Esophagus (tissue), 2 donors: ENCODE measurements at regions not wholly inside any gene's neighbourhood (a gene's known extent, or its start where the extent isn't known, plus 50 kb on each side); places are given as distances from the start of the nearest gene placed in this dataset.

ENCODE experiments used
- H3K27ac ChIP-seq, 2 donors: one replicate each; pipeline ENCODE4 v1.5.1; 2013; ENCODE audit warnings: low read depth in 2 of 2, mild to moderate bottlenecking in 2 of 2, inconsistent platforms in 1 of 2, low read length in 1 of 2, moderate library complexity in 1 of 2
- H3K27me3 ChIP-seq, 2 donors: one replicate each; pipeline ENCODE4 v1.6.1; 2013; ENCODE audit warnings: low read length in 2 of 2, control low read depth in 1 of 2, mild to moderate bottlenecking in 1 of 2; ENCODE audit not compliant: insufficient read depth in 2 of 2, control insufficient read depth in 1 of 2
- H3K36me3 ChIP-seq, 2 donors: one replicate each; pipeline ENCODE4 v1.6.1; 2013; ENCODE audit warnings: low read length in 1 of 2; ENCODE audit not compliant: control insufficient read depth in 2 of 2, insufficient read depth in 2 of 2
- H3K4me1 ChIP-seq, 2 donors: one replicate each; pipeline ENCODE4 v1.6.1; 2013; ENCODE audit warnings: low read length in 1 of 2; ENCODE audit not compliant: control insufficient read depth in 2 of 2, insufficient read depth in 2 of 2
- H3K4me3 ChIP-seq, 2 donors: one replicate each; pipeline ENCODE4 v1.5.1; 2013; ENCODE audit warnings: low read length in 2 of 2, mild to moderate bottlenecking in 2 of 2, low read depth in 1 of 2, moderate library complexity in 1 of 2
- H3K9me3 ChIP-seq, 2 donors: one replicate each; pipeline ENCODE4 v1.6.1; 2013; ENCODE audit warnings: mild to moderate bottlenecking in 2 of 2, low read depth in 1 of 2, low read length in 1 of 2, moderate library complexity in 1 of 2; ENCODE audit not compliant: control insufficient read depth in 2 of 2, insufficient read depth in 1 of 2
- WGBS, 2 donors: extraction: QIAGEN DNeasy Blood & Tissue Kit; methylation state at CpG; one replicate each; pipeline ENCODE4 v1.1.7; 2013; 5-methylcytosine and 5-hydroxymethylcytosine counted together
- donor health status: healthy with polysubstance abuse.
- donor health status: Bipolar disorder and iron deficiency.

DNA sequence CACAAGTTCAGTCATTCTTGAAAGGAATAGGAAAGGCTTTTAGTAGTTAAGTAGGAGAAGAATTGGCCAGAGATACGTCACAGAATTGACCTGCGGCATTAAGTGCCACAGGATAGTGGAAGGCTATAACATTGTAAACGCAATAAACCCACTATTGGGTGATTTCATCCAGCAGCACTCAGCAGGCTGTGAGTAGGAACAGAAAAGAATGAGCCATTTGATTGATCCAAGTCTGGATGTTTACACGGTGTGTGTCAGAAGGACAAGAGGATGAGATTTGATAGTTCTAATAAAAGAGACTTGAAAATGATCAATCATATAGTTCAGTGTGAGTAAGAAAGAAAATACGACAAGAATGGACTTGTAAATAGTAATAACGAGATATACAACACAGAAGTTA, 110.0 kb upstream of the MTAP start:
- no peak overlapping the region for H3K27ac ChIP-seq
- no peaks in the 10 kb centered on the region for H3K36me3 ChIP-seq
- no peaks in the 10 kb centered on the region for H3K27me3 ChIP-seq
- H3K9me3 ChIP-seq, result no peaks in the 10 kb centered on the region
- H3K4me1 ChIP-seq, result no peaks in the 10 kb centered on the region
- H3K4me3 ChIP-seq, result no peak overlapping the region
- 66 to 74% methylated on average over 6 of the region's 6 CpGs for WGBS, 2 donors

DNA sequence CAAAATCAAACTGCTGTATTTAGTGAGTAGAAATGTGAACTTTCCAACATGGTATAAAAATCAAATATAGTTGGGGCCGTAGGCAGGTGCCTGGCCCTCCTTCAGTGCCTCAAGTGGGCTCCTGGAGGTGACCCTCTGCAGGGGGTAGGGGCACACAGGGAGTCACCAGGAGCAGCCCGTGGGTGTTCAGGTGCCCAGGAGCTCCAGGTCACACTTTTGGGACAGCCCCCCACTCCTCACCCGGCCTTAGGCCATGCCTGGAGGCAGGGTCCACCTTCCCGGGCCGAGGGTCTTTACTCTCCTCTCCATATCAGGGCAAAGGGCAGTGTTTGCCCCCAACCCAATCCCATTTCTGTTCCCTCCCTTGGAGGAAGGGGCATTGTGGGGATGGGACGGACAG, 108.0 kb upstream of the MTAP start:
- no peaks in the 10 kb centered on the region for H3K9me3 ChIP-seq
- no peak overlapping the region for H3K4me3 ChIP-seq
- no peaks in the 10 kb centered on the region for H3K36me3 ChIP-seq
- H3K4me1 ChIP-seq, result no peaks in the 10 kb centered on the region
- H3K27ac ChIP-seq, result no peak overlapping the region
- no peaks in the 10 kb centered on the region for H3K27me3 ChIP-seq
- 80 to 83% methylated on average over 6 of the region's 6 CpGs for WGBS, 2 donors

DNA sequence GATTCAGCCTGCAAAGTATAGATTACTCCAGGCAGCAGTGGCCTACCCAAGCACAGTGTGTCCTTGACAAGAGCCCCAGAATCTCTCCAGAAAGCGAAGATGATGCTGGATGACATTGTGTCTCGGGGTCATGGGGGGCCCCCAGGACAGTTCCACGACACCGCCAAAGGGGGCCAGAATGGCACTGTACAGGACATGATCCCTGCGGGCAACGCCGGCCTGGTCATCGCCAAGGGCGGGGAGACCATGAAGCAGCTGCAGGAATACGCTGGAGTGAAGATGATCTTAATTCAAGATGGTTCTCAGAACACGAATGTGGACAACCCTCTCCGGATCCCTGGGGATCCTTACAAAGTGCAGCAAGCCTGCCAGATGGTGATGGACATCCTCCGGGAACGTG, 107.0 kb upstream of the MTAP start:
- Histone ChIP-seq H3K27ac (no peak overlapping the region), H3K9me3 (no peaks in the 10 kb centered on the region), H3K4me1 (no peaks in the 10 kb centered on the region), H3K4me3 (no peak overlapping the region), H3K36me3 (no peaks in the 10 kb centered on the region), H3K27me3 (no peaks in the 10 kb centered on the region)
- WGBS, 2 donors, result 96 to 97% methylated on average over 14 of the region's 14 CpGs

DNA sequence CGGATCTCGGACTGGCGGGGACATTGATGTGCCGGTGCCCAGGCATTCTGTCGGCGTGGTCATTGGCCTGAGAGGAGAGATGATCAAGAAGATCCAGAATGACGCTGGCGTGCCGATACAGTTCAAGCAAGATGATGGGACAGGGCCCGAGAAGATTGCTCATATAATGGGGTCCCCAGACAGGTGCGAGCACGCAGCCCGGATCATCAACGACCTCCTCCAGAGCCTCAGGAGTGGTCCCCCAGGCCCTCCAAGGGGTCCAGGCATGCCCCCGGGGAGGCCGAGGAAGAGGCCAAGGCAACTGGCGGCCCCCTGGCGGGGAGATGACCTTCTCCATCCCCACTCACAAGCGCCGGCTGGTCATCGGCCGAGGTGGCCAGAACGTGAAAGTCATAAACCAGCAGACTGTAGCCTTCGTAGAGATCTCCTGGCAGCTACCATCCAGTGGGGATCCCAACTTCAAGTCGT, 106.5 kb upstream of the MTAP start:
- Histone ChIP-seq H3K36me3 (no peaks in the 10 kb centered on the region), H3K9me3 (no peaks in the 10 kb centered on the region), H3K4me3 (no peak overlapping the region), H3K27me3 (no peaks in the 10 kb centered on the region), H3K27ac (no peak overlapping the region), H3K4me1 (no peaks in the 10 kb centered on the region)
- WGBS, 2 donors, result 95 to 98% methylated on average over 25 of the region's 25 CpGs

DNA sequence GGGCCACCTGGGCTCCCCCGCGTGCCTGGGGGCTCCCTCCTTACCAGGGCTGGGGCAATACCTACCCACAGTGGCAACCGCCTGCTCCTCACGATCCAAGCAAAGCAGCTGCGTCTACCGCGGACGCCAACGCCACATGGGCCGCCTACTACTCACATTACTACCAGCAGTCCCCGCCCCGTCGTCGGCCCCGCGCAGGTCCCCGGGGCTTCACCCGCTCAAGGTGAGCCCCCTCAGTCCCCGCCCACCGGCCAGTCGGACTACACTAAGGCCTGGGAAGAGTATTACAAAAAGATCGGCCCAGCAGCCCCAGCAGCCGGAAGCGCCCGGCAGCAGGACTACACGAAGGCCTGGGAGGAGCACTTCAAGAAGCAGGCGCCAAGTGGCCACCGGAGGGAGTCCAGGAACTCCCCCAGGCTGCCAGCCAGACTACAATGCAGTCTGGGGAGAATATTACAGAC, 106.0 kb upstream of the MTAP start:
- 55 to 64% methylated on average over 28 of the region's 28 CpGs for WGBS, 2 donors
- Histone ChIP-seq H3K27me3 (no peaks in the 10 kb centered on the region), H3K9me3 (no peaks in the 10 kb centered on the region), H3K27ac (no peak overlapping the region), H3K4me3 (no peak overlapping the region), H3K4me1 (no peaks in the 10 kb centered on the region), H3K36me3 (no peaks in the 10 kb centered on the region)

DNA sequence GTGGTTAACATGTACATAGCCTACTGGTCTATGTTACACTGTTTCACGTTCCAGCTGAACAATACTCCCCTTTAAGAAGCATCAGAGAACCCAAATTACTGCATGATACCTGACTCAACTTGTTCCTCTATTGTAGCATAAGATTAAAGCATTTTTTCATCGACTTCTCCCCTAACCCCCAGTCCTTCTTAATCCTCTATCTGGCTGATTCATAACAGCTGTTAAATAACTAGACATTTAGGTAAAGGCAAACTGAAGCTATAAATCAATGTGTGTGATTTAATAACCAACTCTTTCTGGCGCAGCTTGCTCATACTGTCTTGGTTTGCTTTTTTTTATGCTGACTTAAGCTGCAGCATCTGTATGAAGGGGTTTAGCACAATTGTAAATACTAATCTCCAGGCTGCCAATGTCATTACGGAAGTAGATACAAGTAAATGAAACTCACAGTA, 94.2 kb upstream of the MTAP start:
- WGBS, 2 donors, result 30 to 41% methylated on average over 4 of the region's 4 CpGs
- Histone ChIP-seq H3K27me3 (no peaks in the 10 kb centered on the region), H3K4me1 (no peaks in the 10 kb centered on the region), H3K9me3 (no peaks in the 10 kb centered on the region), H3K36me3 (no peaks in the 10 kb centered on the region), H3K4me3 (no peak overlapping the region), H3K27ac (no peak overlapping the region)

DNA sequence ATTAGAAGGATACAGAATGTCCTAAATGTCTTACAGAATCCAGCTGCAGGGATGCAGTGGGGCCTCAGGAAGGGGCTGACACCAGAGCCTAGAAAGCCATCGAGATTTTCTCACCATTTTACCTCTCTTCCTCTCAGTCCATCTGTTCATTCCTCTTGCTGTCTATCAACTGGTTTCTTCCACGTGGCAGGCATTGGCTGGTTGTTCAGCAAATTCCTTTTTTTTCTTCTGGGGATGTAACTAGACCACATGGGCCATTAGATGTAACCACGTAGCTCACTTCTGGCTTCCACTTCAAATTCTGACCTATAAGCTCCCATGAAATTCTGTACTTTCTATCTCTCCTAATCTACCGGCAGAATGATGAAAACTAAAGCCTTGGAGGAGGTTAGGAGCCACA, 93.6 kb upstream of the MTAP start:
- Histone ChIP-seq H3K36me3 (no peaks in the 10 kb centered on the region), H3K27me3 (no peaks in the 10 kb centered on the region), H3K4me1 (no peaks in the 10 kb centered on the region), H3K9me3 (no peaks in the 10 kb centered on the region), H3K27ac (no peak overlapping the region), H3K4me3 (no peak overlapping the region)
- 52 to 56% methylated on average over 4 of the region's 4 CpGs for WGBS, 2 donors

DNA sequence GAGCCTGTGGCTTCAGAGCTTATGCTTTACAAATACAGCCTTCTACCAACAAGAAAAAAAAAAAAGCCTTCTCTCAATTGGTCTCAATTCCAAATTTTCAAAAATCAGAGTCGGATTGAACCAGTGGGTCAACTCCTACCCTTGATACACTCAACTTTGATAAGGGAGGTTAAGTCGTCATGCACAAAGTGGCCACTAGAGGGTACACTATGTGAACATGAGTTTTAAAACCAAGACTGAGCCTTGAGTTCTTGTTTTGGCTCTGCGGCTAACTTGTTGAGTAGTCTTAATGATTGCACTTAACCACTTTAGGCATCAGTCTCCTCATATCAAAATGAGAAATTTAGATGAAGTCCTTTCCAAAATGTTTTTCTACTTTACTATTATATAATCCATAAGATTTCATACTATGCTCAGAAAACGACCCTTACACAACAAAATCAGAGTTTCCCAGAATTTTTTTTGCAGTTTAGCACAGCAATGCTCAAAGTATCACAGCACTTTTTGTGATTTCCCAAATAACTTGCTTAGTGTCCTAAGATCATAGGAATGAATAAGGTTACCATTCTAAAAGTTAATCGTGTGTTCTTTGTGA, 92.9 kb upstream of the MTAP start:
- WGBS, 2 donors, result 55 to 59% methylated on average over 5 of the region's 5 CpGs
- Histone ChIP-seq H3K4me3 (no peak overlapping the region), H3K27me3 (no peaks in the 10 kb centered on the region)

DNA sequence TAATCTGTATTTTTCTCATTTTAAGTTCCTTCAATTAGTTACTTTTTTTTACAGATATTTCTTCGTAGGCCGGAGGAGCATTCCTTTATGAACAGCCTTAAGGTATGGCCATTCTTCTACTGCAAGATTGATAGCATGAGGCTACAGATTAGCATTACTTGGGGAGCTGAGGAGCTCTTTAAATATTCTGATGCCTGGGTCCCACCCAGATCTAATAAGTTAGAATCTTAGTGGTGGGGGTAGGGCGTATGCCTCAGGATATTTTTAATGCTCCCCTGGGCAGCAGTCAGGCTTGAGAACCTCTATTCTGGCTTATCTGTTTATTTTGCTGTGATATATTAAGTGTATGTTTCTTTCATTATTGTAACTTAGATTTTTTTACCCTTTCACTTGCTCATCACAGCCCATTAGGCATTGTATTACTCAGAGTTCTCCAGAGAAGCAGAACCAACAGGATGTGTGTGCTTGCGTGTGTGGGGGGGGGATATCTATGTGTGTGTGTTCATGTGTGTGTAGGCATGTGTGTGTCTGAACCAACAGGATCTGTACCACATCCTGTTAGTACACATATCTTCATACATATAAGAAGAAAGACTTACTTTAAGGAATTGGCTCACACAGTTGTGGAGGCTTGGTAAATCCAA, 91.8 kb upstream of the MTAP start:
- no peaks in the 10 kb centered on the region for H3K9me3 ChIP-seq
- no peak overlapping the region for H3K4me3 ChIP-seq
- H3K27ac ChIP-seq, result no peak overlapping the region
- WGBS, 2 donors, result 82 to 92% methylated on average over 4 of the region's 4 CpGs
- no peaks in the 10 kb centered on the region for H3K27me3 ChIP-seq
- no peaks in the 10 kb centered on the region for H3K36me3 ChIP-seq
- H3K4me1 ChIP-seq, result no peaks in the 10 kb centered on the region

More for the DNA sequence above, 92.9 kb upstream of the MTAP start:
- Histone ChIP-seq H3K27ac (no peak overlapping the region), H3K9me3 (no peaks in the 10 kb centered on the region), H3K36me3 (no peaks in the 10 kb centered on the region), H3K4me1 (no peaks in the 10 kb centered on the region)

DNA sequence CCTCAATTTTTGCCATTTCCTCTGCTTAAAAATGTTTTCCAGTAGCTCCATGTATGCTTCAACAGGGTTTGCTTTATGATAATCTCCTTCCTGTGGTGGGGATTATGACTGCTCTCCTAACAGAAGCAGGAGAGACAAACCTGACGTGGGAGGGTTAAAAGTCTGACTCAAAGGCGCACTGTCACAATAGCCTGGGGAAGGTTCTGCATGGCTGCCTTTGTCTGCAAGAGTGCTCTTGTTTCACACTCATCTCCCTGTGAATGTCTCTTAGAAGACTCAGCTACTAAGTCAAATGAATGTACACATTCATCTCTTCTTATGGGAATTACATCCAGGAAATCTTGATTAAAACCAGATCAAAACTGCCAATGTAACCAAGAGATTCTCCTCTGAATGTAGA, 90.9 kb upstream of the MTAP start:
- WGBS, 2 donors, result 37 to 40% methylated on average over 2 of the region's 2 CpGs
- H3K9me3 ChIP-seq, result no peaks in the 10 kb centered on the region
- no peaks in the 10 kb centered on the region for H3K36me3 ChIP-seq
- H3K27ac ChIP-seq, result no peak overlapping the region
- no peaks in the 10 kb centered on the region for H3K27me3 ChIP-seq
- H3K4me3 ChIP-seq, result no peak overlapping the region
- H3K4me1 ChIP-seq, result no peaks in the 10 kb centered on the region
